ENCODE measurements at regions not wholly inside any gene's neighbourhood (a gene's known extent, or its start where the extent isn't known, plus 50 kb on each side); places are given as distances from the start of the nearest gene placed in this dataset.

DNA sequence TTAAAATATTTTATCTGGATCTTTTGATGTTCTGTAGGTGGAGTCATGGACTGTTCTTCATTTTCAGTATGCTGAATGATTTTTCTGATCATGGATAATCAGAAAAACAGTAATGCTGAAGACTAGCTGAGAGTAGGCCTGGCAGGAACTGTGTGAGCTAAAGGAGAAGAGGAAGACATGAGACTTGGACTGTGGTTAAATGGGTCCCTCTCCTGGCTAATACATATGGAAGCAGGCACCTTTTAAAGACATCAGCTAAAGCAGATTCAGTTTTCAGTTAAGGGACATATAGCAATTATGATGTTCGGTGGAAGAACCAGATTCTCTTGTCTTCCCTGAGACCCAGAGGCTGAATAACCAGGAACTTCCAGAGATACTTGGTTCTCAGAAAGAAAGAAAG, 169.4 kb downstream of the OLFM4 start:
- 45 to 50% methylated on average over 1 of the region's 1 CpG for WGBS, 2 donors
- TF ChIP-seq, protein P1, sequence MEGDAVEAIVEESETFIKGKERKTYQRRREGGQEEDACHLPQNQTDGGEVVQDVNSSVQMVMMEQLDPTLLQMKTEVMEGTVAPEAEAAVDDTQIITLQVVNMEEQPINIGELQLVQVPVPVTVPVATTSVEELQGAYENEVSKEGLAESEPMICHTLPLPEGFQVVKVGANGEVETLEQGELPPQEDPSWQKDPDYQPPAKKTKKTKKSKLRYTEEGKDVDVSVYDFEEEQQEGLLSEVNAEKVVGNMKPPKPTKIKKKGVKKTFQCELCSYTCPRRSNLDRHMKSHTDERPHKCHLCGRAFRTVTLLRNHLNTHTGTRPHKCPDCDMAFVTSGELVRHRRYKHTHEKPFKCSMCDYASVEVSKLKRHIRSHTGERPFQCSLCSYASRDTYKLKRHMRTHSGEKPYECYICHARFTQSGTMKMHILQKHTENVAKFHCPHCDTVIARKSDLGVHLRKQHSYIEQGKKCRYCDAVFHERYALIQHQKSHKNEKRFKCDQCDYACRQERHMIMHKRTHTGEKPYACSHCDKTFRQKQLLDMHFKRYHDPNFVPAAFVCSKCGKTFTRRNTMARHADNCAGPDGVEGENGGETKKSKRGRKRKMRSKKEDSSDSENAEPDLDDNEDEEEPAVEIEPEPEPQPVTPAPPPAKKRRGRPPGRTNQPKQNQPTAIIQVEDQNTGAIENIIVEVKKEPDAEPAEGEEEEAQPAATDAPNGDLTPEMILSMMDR (IDR thresholded peaks at IDR 0.05), result no peak
- TF ChIP-seq POLR2A (IDR thresholded peaks at IDR 0.05), result no peak
- no peak overlapping the region for H3K4me3 ChIP-seq (ENCODE audit: low read depth, poor library complexity, severe bottlenecking)
- intact Hi-C loops (cut with DNase I; ENCODE audit: low total_unique reads), result no loop called here
- no peak for DNase-seq (ENCODE audit: low spot score in 2 of 2)

DNA sequence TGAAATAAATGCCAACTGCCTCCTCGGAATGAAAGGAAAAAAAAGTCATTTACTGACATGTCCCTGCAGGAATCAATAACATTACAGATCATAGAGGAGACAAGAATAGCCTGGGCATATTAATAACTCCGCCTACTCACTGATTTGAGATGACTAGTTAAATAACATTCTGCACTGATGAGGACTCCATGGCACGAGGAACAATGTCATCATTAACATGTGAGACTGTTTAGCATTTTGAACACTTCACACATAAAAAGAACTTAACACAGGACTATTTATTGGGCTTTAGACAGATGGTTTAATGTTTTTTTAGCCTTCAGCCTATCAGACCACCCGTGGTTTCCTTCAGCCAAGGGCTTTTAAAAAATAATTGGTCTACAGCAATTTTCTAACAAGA, 170.1 kb downstream of the OLFM4 start:
- intact Hi-C loops (cut with DNase I; ENCODE audit: low total_unique reads), result no loop called here
- WGBS, 2 donors, result 22 to 25% methylated on average over 4 of the region's 4 CpGs
- TF ChIP-seq POLR2A (IDR thresholded peaks at IDR 0.05), result no peak
- TF ChIP-seq, protein P1 (IDR thresholded peaks at IDR 0.05), result no peak
- no peak for DNase-seq (ENCODE audit: low spot score in 2 of 2)
- no peak overlapping the region for H3K4me3 ChIP-seq (ENCODE audit: low read depth, poor library complexity, severe bottlenecking)

DNA sequence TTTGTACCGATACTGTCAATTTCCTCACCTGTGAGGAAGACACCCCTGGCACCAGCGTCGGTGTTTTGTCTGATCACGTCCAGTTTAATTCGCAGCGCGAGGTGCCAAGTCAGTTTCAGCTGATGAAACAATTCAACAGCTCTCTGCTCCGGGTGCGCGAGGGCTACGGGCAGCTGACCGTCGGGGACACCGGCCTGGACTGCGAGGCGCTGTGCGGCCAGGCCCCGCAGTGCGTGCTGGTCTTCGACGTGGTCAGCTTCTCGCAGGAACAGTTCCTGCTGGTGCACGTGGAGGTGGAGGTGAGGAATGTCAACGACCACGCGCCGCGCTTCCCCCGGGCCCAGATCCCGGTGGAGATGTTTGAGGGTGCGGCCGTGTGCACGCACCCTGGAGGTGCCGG, 171.5 kb downstream of the OLFM4 start:
- WGBS, 2 donors, result 83 to 85% methylated on average over 33 to 34 of the region's 34 CpGs
- intact Hi-C loops (cut with DNase I; ENCODE audit: low total_unique reads), result no loop called here
- no peak for DNase-seq (ENCODE audit: low spot score in 2 of 2)
- TF ChIP-seq, protein P1 (IDR thresholded peaks at IDR 0.05), result no peak
- TF ChIP-seq POLR2A (IDR thresholded peaks at IDR 0.05), result no peak
- H3K4me3 ChIP-seq (ENCODE audit: low read depth, poor library complexity, severe bottlenecking), result no peak overlapping the region

DNA sequence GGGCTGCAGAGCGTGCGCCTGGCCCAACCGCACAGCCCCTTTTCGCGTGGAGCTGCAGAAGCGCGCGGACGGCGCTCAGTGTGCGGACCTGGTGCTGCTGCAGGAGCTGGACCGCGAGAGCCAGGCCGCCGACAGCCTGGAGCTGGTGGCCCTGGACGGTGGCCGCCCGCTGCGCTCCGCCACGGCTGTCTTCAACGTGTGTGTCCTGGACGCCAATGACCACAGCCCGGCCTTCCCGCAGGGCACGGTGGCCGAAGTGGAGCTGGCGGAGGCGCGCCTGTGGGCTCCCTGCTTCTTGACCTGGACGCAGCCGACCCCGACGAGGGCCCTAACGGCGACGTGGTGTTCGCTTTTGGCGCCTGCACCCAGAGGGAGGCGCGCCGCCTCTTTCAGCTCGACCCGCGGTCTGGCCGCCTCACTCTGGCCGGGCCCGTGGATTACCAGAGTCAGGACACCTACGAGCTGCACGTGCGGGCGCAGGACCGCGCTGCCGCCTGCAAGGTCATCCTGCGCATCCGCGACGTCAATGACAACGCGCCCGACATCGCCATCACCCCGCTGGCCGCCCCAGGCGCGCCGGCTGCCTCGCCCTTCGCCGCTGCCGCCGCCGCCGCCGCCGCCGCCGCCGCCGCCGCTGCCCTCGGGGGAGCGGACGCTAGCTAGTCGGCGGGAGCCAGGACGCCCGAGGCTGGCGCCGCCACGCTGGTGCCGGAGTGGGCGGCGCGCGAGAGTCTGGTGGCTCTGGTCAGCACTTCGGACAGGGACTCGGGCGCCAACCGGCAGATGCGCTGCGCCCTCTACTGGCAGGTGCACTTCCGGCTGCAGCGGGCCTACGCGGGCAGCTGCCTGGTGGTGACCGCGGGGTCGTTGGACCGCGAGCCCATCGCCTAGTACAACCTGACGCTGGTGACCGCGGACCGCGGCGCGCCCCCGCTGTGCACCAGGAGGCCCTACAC, 172.2 kb downstream of the OLFM4 start:
- WGBS, 2 donors, result 27 to 60% methylated on average over 20 to 58 of the region's 121 CpGs

DNA sequence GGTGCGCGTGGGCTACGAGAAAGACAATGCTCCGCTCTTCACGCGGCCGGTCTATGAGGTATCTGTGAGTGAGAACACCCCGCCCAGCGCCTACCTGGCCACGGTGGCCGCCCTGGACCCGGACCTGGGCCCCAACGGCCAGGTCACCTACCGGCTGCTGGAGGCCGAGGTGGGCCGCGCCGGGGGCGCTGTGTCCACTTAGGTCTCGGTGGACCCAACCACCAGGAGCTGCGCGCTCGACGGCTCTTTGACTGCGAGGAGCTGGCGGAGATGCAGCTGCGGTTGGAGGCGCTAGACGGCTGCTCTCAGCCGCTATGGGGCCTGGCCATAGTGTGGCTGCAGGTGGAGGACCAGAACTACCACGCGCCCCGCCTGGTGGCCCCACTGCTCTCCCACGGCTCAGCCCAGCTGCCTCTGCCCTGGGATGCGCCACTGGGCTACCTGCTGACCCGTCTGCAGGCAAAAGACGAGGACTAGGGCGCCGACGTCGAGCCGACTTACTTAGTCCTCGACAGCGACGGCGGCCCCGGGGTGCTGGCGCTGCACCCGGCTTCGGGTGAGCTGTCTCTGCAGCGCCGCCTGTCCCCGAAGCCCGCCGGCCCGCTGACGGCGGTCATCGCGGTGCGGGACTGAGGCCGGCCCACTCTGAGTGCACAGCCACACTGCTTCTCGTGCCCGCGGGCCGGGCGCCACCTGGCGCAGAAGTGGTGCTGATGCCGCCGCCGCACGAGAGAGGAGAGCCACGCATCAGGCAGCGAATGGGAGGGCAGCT, 173.0 kb downstream of the OLFM4 start:
- intact Hi-C loops (cut with DNase I; ENCODE audit: low total_unique reads), result no loop called here
- peak in 1 of 2 donors; percentile 82 for DNase-seq (ENCODE audit: low spot score in 2 of 2)
- TF ChIP-seq, protein P1 (IDR thresholded peaks at IDR 0.05), result no peak
- TF ChIP-seq POLR2A (IDR thresholded peaks at IDR 0.05), result no peak
- 20 to 23% methylated on average over 30 to 45 of the region's 74 CpGs for WGBS, 2 donors
- no peak overlapping the region for H3K4me3 ChIP-seq (ENCODE audit: low read depth, poor library complexity, severe bottlenecking)

More for the DNA sequence above, 172.2 kb downstream of the OLFM4 start:
- TF ChIP-seq, protein P1 (IDR thresholded peaks at IDR 0.05), result no peak
- no peak for TF ChIP-seq POLR2A (IDR thresholded peaks at IDR 0.05)
- DNase-seq (ENCODE audit: low spot score in 2 of 2), result no peak
- intact Hi-C loops (cut with DNase I; ENCODE audit: low total_unique reads), result no loop called here
- no peak overlapping the region for H3K4me3 ChIP-seq (ENCODE audit: low read depth, poor library complexity, severe bottlenecking)
